ENCODE measurements at regions not wholly inside any gene's neighbourhood (a gene's known extent, or its start where the extent isn't known, plus 50 kb on each side); places are given as distances from the start of the nearest gene placed in this dataset.

DNA sequence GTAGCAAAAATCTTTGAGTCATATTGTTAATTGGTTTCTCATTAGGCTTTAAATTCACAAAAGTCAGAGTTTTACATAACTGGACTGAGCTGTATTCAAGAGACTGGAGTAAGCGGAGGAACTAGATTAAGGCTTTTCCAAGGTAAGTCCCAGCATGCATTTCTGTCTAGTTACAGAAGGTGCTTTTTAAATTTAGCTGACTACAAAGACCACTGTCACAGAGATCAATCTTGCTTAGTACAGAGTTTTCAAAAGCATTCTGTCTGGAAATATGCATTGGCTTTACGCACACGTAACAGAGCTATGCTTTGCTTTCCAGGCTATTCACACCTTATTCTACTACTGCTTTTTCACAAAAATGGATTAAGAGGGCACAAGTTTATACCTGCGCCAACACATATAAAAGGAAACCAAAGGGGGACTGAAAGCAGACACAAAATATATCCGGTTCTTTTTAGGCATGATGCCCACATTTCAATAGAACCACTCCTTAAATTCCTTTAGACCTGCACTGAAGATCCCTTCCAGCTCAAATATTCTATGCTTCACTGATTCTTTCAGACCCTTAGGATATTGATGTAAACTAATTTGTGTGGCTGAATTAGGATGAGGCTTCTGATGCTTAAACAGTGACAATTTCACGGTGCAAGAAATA is 560.7 kb upstream of the CRIM1 start:
- TF ChIP-seq CTCF (IDR thresholded peaks at IDR 0.05; ENCODE audit: insufficient read depth, low read length) (no peak), POLR2AphosphoS5 (IDR thresholded peaks at IDR 0.05; ENCODE audit: low read depth) (no peak), REST (IDR thresholded peaks at IDR 0.05; ENCODE audit: insufficient replicate concordance, low read depth) (no peak), SPI1 (IDR thresholded peaks at IDR 0.05; ENCODE audit: borderline replicate concordance, low read depth) (no peak)

Data from HL-60 (cell line).